Suppressor macrophage treated with lipopolysaccharide for 1 hour (primary cell): ENCODE measurements at regions not wholly inside any gene's neighbourhood (a gene's known extent, or its start where the extent isn't known, plus 50 kb on each side); places are given as distances from the start of the nearest gene placed in this dataset.

Experiments used
- DNase-seq, 3 donors: peaks; one replicate each; pipeline ENCODE4 v3.0.0-alpha.2; 2020 to 2022

GRCh38 chr11:113553235-113553634 is 78.0 kb upstream of the DRD2 start:
- DNase-seq = no peak

- no peak for DNase-seq
Observed at GRCh38 chr11:113552271-113552670, 77.1 kb upstream of the DRD2 start.

- peak; percentile 68 to 69 (median 69) for DNase-seq
Observed at GRCh38 chr11:113551645-113552044, 76.4 kb upstream of the DRD2 start.

- peak; percentile 61 to 76 (median 66) for DNase-seq
Observed at GRCh38 chr11:113549611-113550578, 74.7 kb upstream of the DRD2 start.

- DNase-seq = no peak
Observed at GRCh38 chr11:113549061-113549460, 73.9 kb upstream of the DRD2 start.

- no peak for DNase-seq
Observed at GRCh38 chr11:113547739-113548138, 72.5 kb upstream of the DRD2 start.

- DNase-seq = no peak
Observed at GRCh38 chr11:113546757-113547507, 71.7 kb upstream of the DRD2 start.

- DNase-seq = no peak
Observed at GRCh38 chr11:113542420-113542819, 67.2 kb upstream of the DRD2 start.

- DNase-seq = no peak
Observed at GRCh38 chr11:113540416-113541330, 65.5 kb upstream of the DRD2 start.

GRCh38 chr11:113538451-113539412 is 63.5 kb upstream of the DRD2 start:
- no peak for DNase-seq

- no peak for DNase-seq
Observed at GRCh38 chr11:113534625-113535024, 59.4 kb upstream of the DRD2 start.

GRCh38 chr11:113533425-113533698 is 58.2 kb upstream of the DRD2 start:
- no peak for DNase-seq

GRCh38 chr11:113532697-113533424 is 57.7 kb upstream of the DRD2 start:
- peak; percentile 77 to 91 (median 84) for DNase-seq

- no peak for DNase-seq
Observed at GRCh38 chr11:113531575-113532451, 56.6 kb upstream of the DRD2 start.

- DNase-seq = no peak
Observed at GRCh38 chr11:113531083-113531482, 55.9 kb upstream of the DRD2 start.

GRCh38 chr11:113529606-113530005 is 54.4 kb upstream of the DRD2 start:
- DNase-seq = no peak

GRCh38 chr11:113528982-113529381 is 53.8 kb upstream of the DRD2 start:
- DNase-seq = no peak

- no peak for DNase-seq
Observed at GRCh38 chr11:113526521-113526920, 51.3 kb upstream of the DRD2 start.
